ENCODE measurements at regions not wholly inside any gene's neighbourhood (a gene's known extent, or its start where the extent isn't known, plus 50 kb on each side); places are given as distances from the start of the nearest gene placed in this dataset.

DNA sequence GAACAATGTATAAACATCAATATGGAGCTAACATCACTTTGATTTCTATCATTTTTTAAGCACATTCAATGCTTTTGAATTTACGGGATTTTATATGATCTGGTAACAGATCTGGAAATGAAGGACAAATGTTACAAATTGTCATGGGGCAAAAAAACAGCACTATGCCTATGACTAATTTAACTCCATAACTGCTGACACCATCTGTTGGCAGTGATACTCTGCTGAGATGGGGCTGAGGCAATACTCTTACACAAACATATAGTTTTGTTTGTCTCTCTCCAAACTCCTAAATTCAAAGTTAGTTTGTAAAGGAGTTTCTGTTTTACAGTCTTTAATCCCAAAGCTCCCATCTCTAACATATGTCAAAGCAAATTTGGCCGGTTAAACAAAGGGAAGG is 132.5 kb upstream of the FER start:
- TF ChIP-seq POLR2AphosphoS5 (IDR thresholded peaks at IDR 0.05) (no peak), POLR2A (IDR thresholded peaks at IDR 0.05) (no peak), EP300 (IDR thresholded peaks at IDR 0.05) (no peak)
- TF ChIP-seq, protein P1, sequence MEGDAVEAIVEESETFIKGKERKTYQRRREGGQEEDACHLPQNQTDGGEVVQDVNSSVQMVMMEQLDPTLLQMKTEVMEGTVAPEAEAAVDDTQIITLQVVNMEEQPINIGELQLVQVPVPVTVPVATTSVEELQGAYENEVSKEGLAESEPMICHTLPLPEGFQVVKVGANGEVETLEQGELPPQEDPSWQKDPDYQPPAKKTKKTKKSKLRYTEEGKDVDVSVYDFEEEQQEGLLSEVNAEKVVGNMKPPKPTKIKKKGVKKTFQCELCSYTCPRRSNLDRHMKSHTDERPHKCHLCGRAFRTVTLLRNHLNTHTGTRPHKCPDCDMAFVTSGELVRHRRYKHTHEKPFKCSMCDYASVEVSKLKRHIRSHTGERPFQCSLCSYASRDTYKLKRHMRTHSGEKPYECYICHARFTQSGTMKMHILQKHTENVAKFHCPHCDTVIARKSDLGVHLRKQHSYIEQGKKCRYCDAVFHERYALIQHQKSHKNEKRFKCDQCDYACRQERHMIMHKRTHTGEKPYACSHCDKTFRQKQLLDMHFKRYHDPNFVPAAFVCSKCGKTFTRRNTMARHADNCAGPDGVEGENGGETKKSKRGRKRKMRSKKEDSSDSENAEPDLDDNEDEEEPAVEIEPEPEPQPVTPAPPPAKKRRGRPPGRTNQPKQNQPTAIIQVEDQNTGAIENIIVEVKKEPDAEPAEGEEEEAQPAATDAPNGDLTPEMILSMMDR (IDR thresholded peaks at IDR 0.05), result no peak
